ENCODE measurements at regions not wholly inside any gene's neighbourhood (a gene's known extent, or its start where the extent isn't known, plus 50 kb on each side); places are given as distances from the start of the nearest gene placed in this dataset.

GRCh38 chr3:170732660-170733245, 137.2 kb downstream of the RPL22L1 start:
- DNase-seq (ENCODE audit: low read depth in 2 of 2), result no peak

GRCh38 chr3:170731281-170731680, 138.7 kb downstream of the RPL22L1 start:
- no peak for DNase-seq (ENCODE audit: low read depth in 2 of 2)

DNA sequence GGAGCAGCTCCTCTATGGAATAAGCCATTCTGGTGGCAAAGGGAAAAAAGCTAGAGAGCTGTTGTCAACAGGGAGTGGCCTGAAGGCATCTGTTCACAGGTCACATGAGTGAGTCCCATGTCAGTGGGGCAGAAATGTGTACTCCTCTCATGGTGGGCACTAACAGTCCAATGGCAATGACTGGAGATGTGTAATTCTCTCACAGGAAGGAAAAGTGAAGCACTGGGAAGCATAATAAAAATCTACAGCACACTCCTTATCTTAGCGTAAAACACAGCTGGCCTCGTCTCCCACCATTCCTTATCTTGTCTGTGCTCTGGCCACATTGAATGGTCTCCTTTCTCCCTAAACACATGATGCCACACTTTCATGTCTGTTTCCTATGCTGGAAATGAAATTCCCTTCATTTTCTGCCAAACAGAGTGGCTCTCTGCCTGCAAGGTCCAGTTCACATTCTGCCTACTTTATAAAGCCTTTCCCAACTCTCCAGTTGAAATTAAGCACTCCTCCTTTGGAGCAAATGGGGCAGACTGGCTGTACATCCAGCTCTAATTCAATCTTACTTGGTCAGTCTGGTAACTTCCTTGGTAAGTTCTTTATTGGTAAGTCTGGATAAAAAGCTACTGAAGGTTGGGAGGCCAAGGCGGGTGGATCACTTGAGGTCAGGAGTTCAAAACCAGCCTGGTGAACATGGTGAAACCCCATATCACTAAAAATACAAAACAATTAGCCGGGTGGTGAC, 139.8 kb downstream of the RPL22L1 start:
- no peak for DNase-seq (ENCODE audit: low read depth in 2 of 2)

- no peak for DNase-seq (ENCODE audit: low read depth in 2 of 2)
Measured at GRCh38 chr3:170728181-170728580, 141.8 kb downstream of the RPL22L1 start.

DNA sequence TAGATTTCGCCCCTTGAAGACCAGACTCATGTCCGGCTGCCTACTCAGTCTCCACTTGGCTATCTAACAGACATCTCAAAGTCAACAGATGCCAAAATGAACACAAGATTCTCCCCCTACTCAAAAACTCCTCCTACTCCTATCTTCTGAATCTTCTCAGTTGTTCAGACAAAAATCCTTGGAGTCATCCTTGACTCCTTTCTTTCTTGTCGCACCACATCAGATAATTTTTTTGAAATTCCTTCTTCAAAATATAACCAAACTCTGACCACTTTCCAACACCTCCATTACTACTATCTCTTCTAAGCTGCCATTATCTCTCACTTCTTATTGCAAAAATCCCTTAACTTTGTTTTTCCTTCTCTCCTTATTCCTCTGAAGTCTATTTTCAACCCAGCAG, 141.9 kb upstream of the SLC7A14 start:
- DNase-seq (ENCODE audit: low read depth in 2 of 2), result no peak

DNA sequence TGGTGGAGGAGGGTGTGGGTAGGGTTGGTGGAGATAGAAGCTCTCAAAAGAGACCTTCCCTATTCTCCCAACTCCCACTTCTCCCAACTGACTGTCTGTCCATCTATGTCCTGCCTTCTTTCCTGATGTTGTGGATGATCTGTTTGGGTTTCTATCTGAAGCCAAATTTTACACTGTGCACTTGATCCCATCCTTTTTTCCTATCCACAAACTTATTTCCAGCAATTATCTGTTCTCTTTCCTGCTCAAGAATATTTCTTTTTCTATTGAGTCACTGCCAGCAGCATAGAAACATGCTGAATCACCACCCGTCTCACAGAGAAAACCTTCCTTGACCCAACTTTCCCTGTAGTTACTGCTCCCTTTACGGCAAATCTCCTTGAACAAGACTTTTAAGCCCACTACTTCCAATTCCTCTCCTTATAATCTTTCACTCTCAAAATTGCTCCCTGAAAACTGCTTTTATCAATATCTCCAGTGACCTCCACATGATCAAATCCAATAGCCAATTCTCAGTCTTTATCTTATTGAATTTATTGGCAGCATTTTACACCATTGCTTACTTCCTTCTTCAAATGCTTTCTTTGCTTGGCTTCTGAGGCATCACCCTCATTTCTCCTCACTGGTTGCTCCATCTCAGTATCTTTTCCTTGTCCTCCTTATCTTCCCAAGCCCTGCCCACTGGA, 141.2 kb upstream of the SLC7A14 start:
- DNase-seq (ENCODE audit: low read depth in 2 of 2), result no peak

DNA sequence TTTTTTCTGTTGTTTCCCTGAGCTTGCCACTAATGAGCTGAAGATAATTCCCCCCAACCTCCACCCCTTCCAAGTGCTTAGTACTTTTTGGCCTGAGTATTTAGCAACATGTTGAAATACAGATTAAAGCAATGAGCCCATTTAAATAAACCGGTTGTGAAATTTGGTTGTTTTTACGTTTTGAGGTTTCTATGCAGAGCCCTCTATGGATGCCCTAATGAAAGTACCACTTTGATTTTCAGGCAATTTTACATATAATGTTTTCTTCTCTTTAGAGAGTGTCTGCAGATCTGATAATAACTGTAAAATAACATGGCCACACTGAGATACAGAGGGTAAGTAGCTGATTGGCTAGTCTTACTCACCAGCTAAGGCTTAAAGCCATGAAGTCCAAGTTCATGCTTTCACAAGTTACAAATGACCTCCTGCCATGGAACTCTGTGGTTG, 139.4 kb upstream of the SLC7A14 start:
- DNase-seq (ENCODE audit: low read depth in 2 of 2), result no peak

- no peak for DNase-seq (ENCODE audit: low read depth in 2 of 2)
Measured at GRCh38 chr3:170724599-170725280, 138.9 kb upstream of the SLC7A14 start.

DNA sequence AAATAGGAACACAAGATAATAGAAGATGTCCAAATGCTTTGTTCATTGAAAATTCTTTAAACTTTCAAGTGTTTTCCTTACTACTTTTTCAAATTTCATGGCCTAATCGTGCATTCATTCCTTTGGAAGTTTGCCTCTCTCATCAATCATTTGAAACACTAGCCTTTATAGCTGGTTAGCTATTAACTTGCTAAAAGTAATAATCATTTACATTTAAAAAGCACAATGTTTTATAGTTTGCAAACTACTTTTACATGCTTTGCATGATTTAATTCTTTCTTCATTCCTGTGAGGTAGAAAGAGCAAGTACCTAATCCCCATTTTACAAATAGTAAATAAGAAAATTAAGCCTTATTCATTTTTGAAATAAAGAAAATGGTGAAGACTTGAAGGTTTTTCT, 137.4 kb upstream of the SLC7A14 start:
- no peak for DNase-seq (ENCODE audit: low read depth in 2 of 2)

DNA sequence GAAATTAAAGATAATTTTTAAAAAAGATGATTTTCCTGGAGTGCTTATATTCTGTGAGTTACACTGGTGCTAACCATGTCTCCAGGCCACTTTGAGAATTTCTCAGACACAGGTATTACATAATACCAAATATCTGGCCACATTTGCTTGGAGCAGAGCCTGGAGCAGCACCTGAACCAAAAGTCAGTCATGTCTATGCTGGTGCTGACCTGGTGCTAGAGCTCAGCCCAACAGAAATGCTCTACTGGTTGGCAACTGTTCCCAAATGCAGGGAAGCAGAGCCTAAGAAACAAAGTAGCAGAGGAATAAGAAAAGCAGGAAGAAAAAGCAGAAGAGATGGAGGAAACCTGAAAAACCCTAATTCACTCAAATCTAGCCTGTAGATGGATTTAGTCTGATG, 135.7 kb upstream of the SLC7A14 start:
- no peak for DNase-seq (ENCODE audit: low read depth in 2 of 2)

- no peak for DNase-seq (ENCODE audit: low read depth in 2 of 2)
Measured at GRCh38 chr3:170719300-170719699, 133.4 kb upstream of the SLC7A14 start.

GRCh38 chr3:170718848-170719247, 133.0 kb upstream of the SLC7A14 start:
- DNase-seq (ENCODE audit: low read depth in 2 of 2), result no peak

DNA sequence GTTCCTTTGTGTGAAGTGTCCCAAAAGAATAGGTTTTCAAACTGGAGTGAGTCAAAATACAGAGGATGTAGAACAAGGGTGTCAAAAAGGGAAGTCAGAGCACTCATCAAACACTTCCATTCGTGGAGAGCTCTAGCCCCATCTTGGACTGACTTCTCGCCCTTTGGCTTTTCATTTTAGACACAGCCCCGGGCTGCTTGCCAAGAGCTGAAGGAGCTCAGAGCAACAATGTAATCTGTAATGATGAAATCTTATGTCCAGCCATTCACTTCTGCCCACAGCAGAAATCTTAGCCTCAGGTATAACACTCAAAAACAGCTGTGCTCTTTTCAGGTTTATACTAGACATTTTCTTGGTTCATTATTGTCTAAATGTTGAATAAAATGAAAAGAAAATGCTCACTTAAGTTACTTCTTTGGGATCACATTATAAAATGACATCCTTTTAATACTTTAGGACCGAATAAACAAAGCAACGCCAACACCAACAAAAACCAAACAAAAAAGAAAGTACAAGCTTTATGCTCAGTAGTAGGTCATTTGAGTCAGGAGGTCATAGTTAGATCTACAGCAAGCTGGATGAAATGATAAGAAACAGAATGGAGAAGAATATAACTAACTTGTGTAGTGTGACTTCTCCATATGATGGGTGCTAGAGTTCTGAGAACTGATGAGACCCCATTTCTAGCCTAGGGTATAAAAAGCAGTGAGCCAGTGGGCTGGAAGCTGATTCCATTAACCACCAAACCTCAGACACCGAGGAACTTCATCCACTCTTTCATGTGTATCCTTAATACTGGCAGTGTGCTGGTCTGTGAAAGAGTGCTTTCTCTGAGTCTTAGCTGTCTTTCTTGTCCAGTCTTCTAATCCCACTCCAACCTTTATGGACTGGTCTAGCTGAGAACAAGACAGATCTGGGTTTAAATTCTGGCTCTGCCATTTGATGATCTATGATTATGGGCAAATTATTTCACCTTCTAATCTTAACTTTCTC, 131.8 kb upstream of the SLC7A14 start:
- no peak for DNase-seq (ENCODE audit: low read depth in 2 of 2)

DNA sequence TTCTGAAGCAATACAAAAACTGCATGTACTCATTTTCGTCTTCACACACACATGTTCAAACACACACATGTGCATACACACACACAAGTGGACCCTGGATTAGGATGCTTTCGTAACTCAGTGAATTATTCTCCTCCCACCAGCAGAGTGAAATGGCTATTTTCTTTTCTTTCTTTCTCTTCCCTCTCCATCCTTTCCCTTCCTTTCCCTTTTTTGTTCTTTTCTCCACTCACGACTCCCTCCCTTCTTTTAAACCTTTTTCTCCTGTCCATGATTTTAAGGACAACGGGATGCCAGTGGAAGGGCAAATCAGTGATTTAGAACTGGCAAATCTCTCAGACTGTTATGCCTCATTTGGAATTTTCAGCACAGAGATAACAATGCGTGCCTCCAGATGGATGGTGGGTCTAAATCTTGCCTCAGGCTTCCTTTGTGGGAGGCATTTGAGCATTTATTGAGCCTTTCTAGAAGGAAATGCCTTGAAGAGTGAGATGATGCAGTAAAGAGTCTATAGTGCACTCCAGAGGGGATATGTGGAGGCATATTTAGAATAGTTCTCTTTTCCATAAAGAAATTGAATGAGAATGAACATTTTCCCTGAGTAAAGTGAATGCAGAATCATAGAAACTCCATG, 130.4 kb upstream of the SLC7A14 start:
- DNase-seq (ENCODE audit: low read depth in 2 of 2), result no peak

DNA sequence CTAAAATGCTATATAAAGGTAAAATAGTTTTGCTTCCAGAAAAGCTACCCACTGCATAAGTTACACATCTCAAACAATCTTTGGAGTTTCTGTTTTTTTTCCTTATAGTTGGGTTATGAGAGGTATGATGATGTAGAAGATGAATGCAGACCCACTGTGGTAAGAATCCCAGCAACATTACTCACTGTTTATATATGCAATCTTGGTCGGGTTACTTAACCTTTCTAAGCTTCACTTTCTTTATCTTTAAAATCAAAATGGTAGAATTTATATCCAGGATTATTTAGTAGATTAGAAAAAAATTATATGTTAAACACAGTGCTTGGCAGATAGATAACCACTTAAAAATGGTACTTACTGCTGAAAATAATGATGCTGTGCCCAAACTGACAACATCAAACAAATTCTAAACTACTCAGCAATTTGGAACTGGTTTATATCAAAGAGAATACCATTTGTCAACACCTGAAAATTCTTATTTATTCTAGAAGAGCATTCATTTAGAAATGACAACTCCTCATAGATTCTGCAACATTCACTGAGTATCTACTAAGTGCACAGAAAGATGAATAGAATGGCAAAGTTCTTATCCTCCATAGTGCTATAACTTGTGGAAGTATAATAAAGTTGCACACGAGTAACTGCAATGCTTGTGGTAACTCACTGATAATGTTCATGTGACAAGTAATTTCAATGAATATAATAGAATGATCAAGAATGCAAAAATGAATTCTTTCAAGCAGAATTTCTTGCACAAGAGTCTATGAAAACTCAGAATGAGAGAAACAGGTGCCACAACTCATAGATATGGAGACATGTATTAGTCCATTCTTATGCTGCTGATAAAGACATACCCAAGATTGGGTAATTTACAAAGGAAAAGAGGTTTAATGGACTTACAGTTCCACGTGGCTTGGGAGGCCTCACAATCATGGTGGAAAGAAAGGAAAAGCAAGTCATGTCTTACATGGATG, 129.0 kb upstream of the SLC7A14 start:
- no peak for DNase-seq (ENCODE audit: low read depth in 2 of 2)

GRCh38 chr3:170714122-170714521, 128.2 kb upstream of the SLC7A14 start:
- DNase-seq (ENCODE audit: low read depth in 2 of 2), result no peak

DNA sequence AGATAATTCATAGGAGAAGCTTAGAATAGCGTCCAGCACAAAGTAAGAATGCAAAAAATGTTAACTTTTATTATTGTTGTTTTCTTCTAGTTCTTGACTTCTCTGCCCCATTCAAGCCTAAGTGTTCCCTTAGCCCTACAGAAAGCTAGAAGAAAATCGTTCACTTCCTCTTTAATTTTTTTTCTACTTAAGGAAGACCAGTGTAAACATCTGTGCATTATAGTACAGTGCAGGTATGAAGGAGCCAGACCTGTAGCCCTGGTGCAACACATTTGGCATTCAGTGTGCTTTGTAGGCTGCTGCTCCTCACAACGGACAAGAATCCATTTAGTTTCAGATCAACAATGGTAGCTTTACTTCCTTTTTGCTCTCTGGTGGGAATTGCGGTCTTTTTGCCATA, 127.8 kb upstream of the SLC7A14 start:
- DNase-seq (ENCODE audit: low read depth in 2 of 2), result no peak

- no peak for DNase-seq (ENCODE audit: low read depth in 2 of 2)
Measured at GRCh38 chr3:170712798-170713197, 126.9 kb upstream of the SLC7A14 start.

DNA sequence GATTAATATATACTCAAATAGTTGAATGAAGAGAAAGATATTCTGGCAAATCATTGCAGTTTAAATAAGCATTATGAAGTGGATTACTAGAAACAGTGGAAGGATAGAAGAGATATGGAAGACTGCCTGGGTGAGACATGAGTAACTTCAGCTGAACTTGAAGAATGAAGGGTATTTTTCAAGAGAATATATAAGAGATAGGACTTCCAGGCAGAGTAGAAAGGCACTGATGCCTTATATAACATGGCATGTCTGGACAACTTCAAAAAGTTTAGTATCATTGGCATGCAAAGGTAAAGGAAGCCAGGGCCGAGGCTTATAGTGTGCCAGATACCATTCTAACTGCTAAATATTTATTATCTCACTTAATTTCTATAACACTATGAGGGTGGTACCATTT, 126.5 kb upstream of the SLC7A14 start:
- no peak for DNase-seq (ENCODE audit: low read depth in 2 of 2)

DNA sequence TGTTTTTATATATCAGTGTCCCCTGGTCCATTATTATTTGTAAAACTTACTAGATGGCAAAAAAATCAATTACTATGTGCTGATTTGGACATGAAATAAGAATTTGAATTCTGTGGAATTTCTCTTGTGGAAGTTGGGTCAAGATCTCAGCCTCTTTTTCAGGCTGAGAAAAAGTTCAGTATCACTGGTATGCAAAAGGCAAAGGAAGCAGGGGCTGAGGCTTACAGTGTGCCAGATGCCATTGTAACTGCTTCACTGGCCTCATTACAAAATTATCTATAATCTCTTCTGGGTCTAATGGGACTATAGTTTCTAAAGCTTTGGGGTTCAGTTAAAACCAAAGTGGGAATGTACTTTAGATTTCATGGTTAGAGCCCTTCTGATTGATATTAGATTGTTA, 125.9 kb upstream of the SLC7A14 start:
- DNase-seq (ENCODE audit: low read depth in 2 of 2), result no peak

Measured in stimulated activated CD8-positive, alpha-beta memory T cell treated with anti-CD3 and anti-CD28 coated beads, Interleukin-7, amount 100 ng/mL, for 1 hour (primary cell).